ENCODE measurements at regions not wholly inside any gene's neighbourhood (a gene's known extent, or its start where the extent isn't known, plus 50 kb on each side); places are given as distances from the start of the nearest gene placed in this dataset.

- Histone ChIP-seq H3K4me1 (ENCODE audit: control insufficient read depth, insufficient read depth, low read length) (no peaks in the 10 kb centered on the region), H3K9me3 (ENCODE audit: control insufficient read depth, insufficient read depth, low read depth, low read length) (no peaks in the 10 kb centered on the region), H3K4me3 (ENCODE audit: low read depth, low read length) (no peak overlapping the region), H3K36me3 (ENCODE audit: control insufficient read depth in 2 of 2, insufficient read depth in 1 of 2, low read length in 2 of 2) (no peaks in the 10 kb centered on the region), H3K27ac (ENCODE audit: extremely low read depth, low read depth, low read length) (no peak overlapping the region)
- TF ChIP-seq ZSCAN18 (tag by site-specific recombination; IDR thresholded peaks at IDR 0.05) (no peak), KLF7 (tag by site-specific recombination; IDR thresholded peaks at IDR 0.05; ENCODE audit: borderline replicate concordance) (no peak)
- ChIA-PET CTCF (no interaction called here), POLR2A (no interaction called here)
These were observed 1170.7 kb upstream of the SLC39A10 start for GRCh38 chr2:194486326-194486725.

GRCh38 chr2:194483041-194483440 is 1174.0 kb upstream of the SLC39A10 start:
- no peaks in the 10 kb centered on the region for H3K9me3 ChIP-seq (ENCODE audit: control insufficient read depth, insufficient read depth, low read depth, low read length)
- H3K36me3 ChIP-seq (ENCODE audit: control insufficient read depth in 2 of 2, insufficient read depth in 1 of 2, low read length in 2 of 2), result no peaks in the 10 kb centered on the region
- TF ChIP-seq ZNF660 (tag by site-specific recombination; IDR thresholded peaks at IDR 0.05) (no peak), ZNF76 (tag by site-specific recombination; IDR thresholded peaks at IDR 0.05; ENCODE audit: borderline replicate concordance, low read depth) (no peak), ZSCAN5A (tag by site-specific recombination; IDR thresholded peaks at IDR 0.05) (no peak), ZNF621 (tag by site-specific recombination; IDR thresholded peaks at IDR 0.05) (no peak), PRDM6 (tag by site-specific recombination; IDR thresholded peaks at IDR 0.05) (no peak), SALL2 (tag by site-specific recombination; IDR thresholded peaks at IDR 0.05; ENCODE audit: borderline replicate concordance) (no peak), ZNF488 (tag by site-specific recombination; IDR thresholded peaks at IDR 0.05) (no peak), ZNF146 (tag by site-specific recombination; IDR thresholded peaks at IDR 0.05) (no peak), KLF1 (tag by site-specific recombination; IDR thresholded peaks at IDR 0.05) (no peak), ZNF138 (tag by site-specific recombination; IDR thresholded peaks at IDR 0.05; ENCODE audit: borderline replicate concordance) (no peak), ZNF48 (tag by site-specific recombination; IDR thresholded peaks at IDR 0.05) (no peak), ZSCAN30 (tag by site-specific recombination; IDR thresholded peaks at IDR 0.05) (no peak), FEZF1 (tag by site-specific recombination; IDR thresholded peaks at IDR 0.05) (no peak), ZNF155 (tag by site-specific recombination; IDR thresholded peaks at IDR 0.05) (no peak), ZBTB7A (tag by site-specific recombination; IDR thresholded peaks at IDR 0.05; ENCODE audit: low read depth) (no peak)
- ChIA-PET POLR2A (no interaction called here), CTCF (interaction anchor here (0.5 kb wide), 1 partner anchor 14 kb away, joined by 3 read pairs; no protein-coding TSS in a partner anchor)
- H3K4me1 ChIP-seq (ENCODE audit: control insufficient read depth, insufficient read depth, low read length), result no peaks in the 10 kb centered on the region
- H3K4me3 ChIP-seq (ENCODE audit: low read depth, low read length), result no peak overlapping the region
- no peak overlapping the region for H3K27ac ChIP-seq (ENCODE audit: extremely low read depth, low read depth, low read length)

- Histone ChIP-seq H3K4me1 (ENCODE audit: control insufficient read depth, insufficient read depth, low read length) (no peaks in the 10 kb centered on the region), H3K9me3 (ENCODE audit: control insufficient read depth, insufficient read depth, low read depth, low read length) (no peaks in the 10 kb centered on the region), H3K27ac (ENCODE audit: extremely low read depth, low read depth, low read length) (no peak overlapping the region), H3K36me3 (ENCODE audit: control insufficient read depth in 2 of 2, insufficient read depth in 1 of 2, low read length in 2 of 2) (no peaks in the 10 kb centered on the region), H3K4me3 (ENCODE audit: low read depth, low read length) (no peak overlapping the region)
- ChIA-PET POLR2A (no interaction called here), CTCF (no interaction called here)
- no peak for TF ChIP-seq ZNF155 (tag by site-specific recombination; IDR thresholded peaks at IDR 0.05)
- no peak for TF ChIP-seq ZNF626 (tag by site-specific recombination; IDR thresholded peaks at IDR 0.05)
- TF ChIP-seq ZNF248 (tag by site-specific recombination; IDR thresholded peaks at IDR 0.05), result no peak
- TF ChIP-seq ZNF175 (tag by site-specific recombination; IDR thresholded peaks at IDR 0.05), result no peak
- 0 out of 2 replicates have a peak, but pooled peaks have one; percentile 29 for TF ChIP-seq ZSCAN4 (tag by site-specific recombination; IDR thresholded peaks at IDR 0.05)
These were observed 1191.4 kb upstream of the SLC39A10 start for GRCh38 chr2:194465641-194466040.
